ENCODE measurements at regions not wholly inside any gene's neighbourhood (a gene's known extent, or its start where the extent isn't known, plus 50 kb on each side); places are given as distances from the start of the nearest gene placed in this dataset.

DNA sequence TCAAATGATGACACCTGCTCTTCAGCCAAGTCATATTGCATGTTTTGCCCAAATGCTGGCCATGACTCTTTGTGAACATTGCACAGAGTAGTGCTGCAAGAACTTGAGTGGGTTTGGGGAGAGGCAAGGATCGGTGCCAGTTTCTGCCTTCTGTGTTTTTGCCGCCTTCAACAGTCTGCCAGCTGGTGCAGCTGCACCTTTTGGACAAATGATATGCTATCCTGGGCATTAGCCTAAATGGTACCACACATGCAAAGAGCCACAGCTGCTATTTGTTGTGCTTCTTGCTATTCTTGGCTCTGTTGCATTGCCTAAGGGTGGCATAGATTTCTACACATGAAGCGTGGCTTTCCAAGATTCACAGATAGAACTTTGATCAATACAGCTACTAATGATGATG lies 189.0 kb upstream of the CCN2 start:
- H3K23ac ChIP-seq (ENCODE audit: insufficient read length, low read depth, low read length), result no peak overlapping the region
- H2BK120ac ChIP-seq (ENCODE audit: low read depth, low read length, poor library complexity, severe bottlenecking), result no peak overlapping the region
- no peaks in the 10 kb centered on the region for H3K27me3 ChIP-seq (ENCODE audit: insufficient read depth, low read length)
- H2AK5ac ChIP-seq (ENCODE audit: insufficient read length, low read length), result no peak overlapping the region
- H3K23me2 ChIP-seq (ENCODE audit: insufficient read length, low read depth, low read length, poor library complexity, severe bottlenecking), result no peaks in the 10 kb centered on the region
- no peak overlapping the region for H3K4ac ChIP-seq (ENCODE audit: low read depth, low read length)
- no peak overlapping the region for H3K18ac ChIP-seq (ENCODE audit: insufficient read length, low read depth, low read length)
- H2BK15ac ChIP-seq (ENCODE audit: low read depth, low read length), result no peak overlapping the region
- WGBS (ENCODE audit: extremely low coverage, insufficient read length, low lambda C conversion rate), result no CpG with 5 or more reads among the region's 3 CpGs
- Mint-ChIP-seq H3K9me3 (no peaks in the 10 kb centered on the region), H3K27me3 (ENCODE audit: low read depth) (peaks cover 6% of the 10 kb centered on the region; the same call in 1 of the 2 replicates), H3K4me3 (no peak overlapping the region), H3K27ac (no peak overlapping the region), H3K4me1 (peaks cover 0 to 2% of the 10 kb centered on the region in 2 experiments; a peak in 1 of 4 replicates), H3K36me3 (ENCODE audit: insufficient read depth in 1 of 3, low read depth in 3 of 3) (no peaks in the 10 kb centered on the region)
- H4K91ac ChIP-seq (ENCODE audit: insufficient read length, low read depth, low read length), result no peak overlapping the region
- H3K9ac ChIP-seq (ENCODE audit: extremely low read depth, insufficient read length, low read length), result no peak overlapping the region
- H4K8ac ChIP-seq (replicated peaks; ENCODE audit: insufficient read length, low read depth, low read length), result no peak overlapping the region
- DNase-seq, result no peak
- H3K9me3 ChIP-seq (ENCODE audit: control insufficient read depth, low read depth, low read length), result no peaks in the 10 kb centered on the region
- H3K27ac ChIP-seq (ENCODE audit: insufficient read length, low read depth, low read length), result no peak overlapping the region
- H4K20me1 ChIP-seq (ENCODE audit: control insufficient read depth, insufficient read depth, insufficient read length), result no peaks in the 10 kb centered on the region
- no peak overlapping the region for H3T11ph ChIP-seq (ENCODE audit: low read length)
- H3K14ac ChIP-seq (ENCODE audit: insufficient read depth, low read length), result no peak overlapping the region
- TF ChIP-seq, protein P1, sequence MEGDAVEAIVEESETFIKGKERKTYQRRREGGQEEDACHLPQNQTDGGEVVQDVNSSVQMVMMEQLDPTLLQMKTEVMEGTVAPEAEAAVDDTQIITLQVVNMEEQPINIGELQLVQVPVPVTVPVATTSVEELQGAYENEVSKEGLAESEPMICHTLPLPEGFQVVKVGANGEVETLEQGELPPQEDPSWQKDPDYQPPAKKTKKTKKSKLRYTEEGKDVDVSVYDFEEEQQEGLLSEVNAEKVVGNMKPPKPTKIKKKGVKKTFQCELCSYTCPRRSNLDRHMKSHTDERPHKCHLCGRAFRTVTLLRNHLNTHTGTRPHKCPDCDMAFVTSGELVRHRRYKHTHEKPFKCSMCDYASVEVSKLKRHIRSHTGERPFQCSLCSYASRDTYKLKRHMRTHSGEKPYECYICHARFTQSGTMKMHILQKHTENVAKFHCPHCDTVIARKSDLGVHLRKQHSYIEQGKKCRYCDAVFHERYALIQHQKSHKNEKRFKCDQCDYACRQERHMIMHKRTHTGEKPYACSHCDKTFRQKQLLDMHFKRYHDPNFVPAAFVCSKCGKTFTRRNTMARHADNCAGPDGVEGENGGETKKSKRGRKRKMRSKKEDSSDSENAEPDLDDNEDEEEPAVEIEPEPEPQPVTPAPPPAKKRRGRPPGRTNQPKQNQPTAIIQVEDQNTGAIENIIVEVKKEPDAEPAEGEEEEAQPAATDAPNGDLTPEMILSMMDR (conservative IDR thresholded peaks at IDR 0.05), result no peak
- H3K79me2 ChIP-seq (ENCODE audit: insufficient read depth, low read length), result no peaks in the 10 kb centered on the region
- no peak overlapping the region for H3K4me2 ChIP-seq (ENCODE audit: insufficient read depth, insufficient read length, low read length)
- no peaks in the 10 kb centered on the region for H3K79me1 ChIP-seq (ENCODE audit: insufficient read depth, low read depth, low read length, poor library complexity, severe bottlenecking)
- no peak overlapping the region for H2BK20ac ChIP-seq (ENCODE audit: low read depth, low read length, poor library complexity, severe bottlenecking)
- H4K5ac ChIP-seq (ENCODE audit: insufficient read length, low read depth, low read length), result no peak overlapping the region
- H2BK12ac ChIP-seq (ENCODE audit: insufficient read length, low read depth, low read length), result no peak overlapping the region
- no peak overlapping the region for H3K56ac ChIP-seq (ENCODE audit: insufficient read length, low read depth, low read length)
- H3K4me1 ChIP-seq (ENCODE audit: insufficient read depth, low read length), result no peaks in the 10 kb centered on the region
- no peak overlapping the region for H2BK5ac ChIP-seq (ENCODE audit: insufficient read length, low read length)
- no peak overlapping the region for H2AFZ ChIP-seq (ENCODE audit: low read length)
